ENCODE measurements at regions not wholly inside any gene's neighbourhood (a gene's known extent, or its start where the extent isn't known, plus 50 kb on each side); places are given as distances from the start of the nearest gene placed in this dataset.

GRCh38 chr4:89400287-89401035 lies 92.9 kb upstream of the GPRIN3 start:
- Histone ChIP-seq H3K79me2 (ENCODE audit: low read length) (no peaks in the 10 kb centered on the region), H2AFZ (ENCODE audit: low read length) (no peak overlapping the region), H3K36me3 (replicated peaks; ENCODE audit: insufficient read depth, low read length) (no peaks in the 10 kb centered on the region), H3K9me3 (replicated peaks; ENCODE audit: insufficient read depth, low read length) (no peaks in the 10 kb centered on the region), H3K27ac (ENCODE audit: low read length) (no peak overlapping the region), H3K4me2 (ENCODE audit: low read depth, low read length) (no peak overlapping the region), H3K4me3 (ENCODE audit: low read length) (no peak overlapping the region), H3F3A (ENCODE audit: insufficient read depth, low read length) (no peaks in the 10 kb centered on the region), H4K20me1 (ENCODE audit: insufficient read depth, low read length) (no peaks in the 10 kb centered on the region), H3K27me3 (replicated peaks; ENCODE audit: insufficient read depth, low read length) (no peaks in the 10 kb centered on the region), H3K9me2 (replicated peaks; ENCODE audit: insufficient read depth, low read length) (no peaks in the 10 kb centered on the region), H3K9ac (ENCODE audit: low read length) (no peak overlapping the region), H3K4me1 (ENCODE audit: low read length) (no peaks in the 10 kb centered on the region)
- no peak for DNase-seq
- no peak for TF ChIP-seq EZH2phosphoT487 (IDR thresholded peaks at IDR 0.05; ENCODE audit: low read length)
- TF ChIP-seq CTCF (IDR thresholded peaks at IDR 0.05; ENCODE audit: low read length): no peak
- TF ChIP-seq EZH2 (optimal IDR thresholded peaks at IDR 0.05; ENCODE audit: low read depth, low read length): no peak

GRCh38 chr4:89398644-89399043 lies 91.0 kb upstream of the GPRIN3 start:
- no peaks in the 10 kb centered on the region for H3K9me2 ChIP-seq (replicated peaks; ENCODE audit: insufficient read depth, low read length)
- no peaks in the 10 kb centered on the region for H4K20me1 ChIP-seq (ENCODE audit: insufficient read depth, low read length)
- H3K4me1 ChIP-seq (ENCODE audit: low read length): no peaks in the 10 kb centered on the region
- no peaks in the 10 kb centered on the region for H3K36me3 ChIP-seq (replicated peaks; ENCODE audit: insufficient read depth, low read length)
- no peaks in the 10 kb centered on the region for H3K79me2 ChIP-seq (ENCODE audit: low read length)
- no peaks in the 10 kb centered on the region for H3K27me3 ChIP-seq (replicated peaks; ENCODE audit: insufficient read depth, low read length)
- no peak overlapping the region for H3K4me2 ChIP-seq (ENCODE audit: low read depth, low read length)
- no peak overlapping the region for H2AFZ ChIP-seq (ENCODE audit: low read length)
- no peak overlapping the region for H3K4me3 ChIP-seq (ENCODE audit: low read length)
- DNase-seq: no peak
- TF ChIP-seq CTCF (IDR thresholded peaks at IDR 0.05; ENCODE audit: low read length) (no peak), EZH2 (optimal IDR thresholded peaks at IDR 0.05; ENCODE audit: low read depth, low read length) (no peak)
- H3F3A ChIP-seq (ENCODE audit: insufficient read depth, low read length): no peaks in the 10 kb centered on the region
- no peak overlapping the region for H3K27ac ChIP-seq (ENCODE audit: low read length)
- no peak overlapping the region for H3K9ac ChIP-seq (ENCODE audit: low read length)
- no peaks in the 10 kb centered on the region for H3K9me3 ChIP-seq (replicated peaks; ENCODE audit: insufficient read depth, low read length)

GRCh38 chr4:89398146-89398545 lies 90.5 kb upstream of the GPRIN3 start:
- no peaks in the 10 kb centered on the region for H3K4me1 ChIP-seq (ENCODE audit: low read length)

GRCh38 chr4:89397441-89397840 lies 89.8 kb upstream of the GPRIN3 start:
- TF ChIP-seq CTCF (IDR thresholded peaks at IDR 0.05; ENCODE audit: low read length) (no peak), EZH2 (optimal IDR thresholded peaks at IDR 0.05; ENCODE audit: low read depth, low read length) (no peak), EZH2phosphoT487 (IDR thresholded peaks at IDR 0.05; ENCODE audit: low read length) (no peak)
- H3K9ac ChIP-seq (ENCODE audit: low read length): no peak overlapping the region
- no peaks in the 10 kb centered on the region for H3F3A ChIP-seq (ENCODE audit: insufficient read depth, low read length)
- H3K4me1 ChIP-seq (ENCODE audit: low read length): no peaks in the 10 kb centered on the region
- H3K9me3 ChIP-seq (replicated peaks; ENCODE audit: insufficient read depth, low read length): no peaks in the 10 kb centered on the region
- no peaks in the 10 kb centered on the region for H4K20me1 ChIP-seq (ENCODE audit: insufficient read depth, low read length)
- no peaks in the 10 kb centered on the region for H3K36me3 ChIP-seq (replicated peaks; ENCODE audit: insufficient read depth, low read length)
- H3K4me2 ChIP-seq (ENCODE audit: low read depth, low read length): no peak overlapping the region
- no peaks in the 10 kb centered on the region for H3K27me3 ChIP-seq (replicated peaks; ENCODE audit: insufficient read depth, low read length)
- no peak overlapping the region for H3K27ac ChIP-seq (ENCODE audit: low read length)
- no peak for DNase-seq
- no peak overlapping the region for H2AFZ ChIP-seq (ENCODE audit: low read length)
- no peaks in the 10 kb centered on the region for H3K79me2 ChIP-seq (ENCODE audit: low read length)
- no peaks in the 10 kb centered on the region for H3K9me2 ChIP-seq (replicated peaks; ENCODE audit: insufficient read depth, low read length)
- H3K4me3 ChIP-seq (ENCODE audit: low read length): no peak overlapping the region

More at GRCh38 chr4:89398146-89398545, 90.5 kb upstream of the GPRIN3 start:
- H3F3A ChIP-seq (ENCODE audit: insufficient read depth, low read length): no peaks in the 10 kb centered on the region
- H2AFZ ChIP-seq (ENCODE audit: low read length): no peak overlapping the region
- H4K20me1 ChIP-seq (ENCODE audit: insufficient read depth, low read length): no peaks in the 10 kb centered on the region
- H3K9me3 ChIP-seq (replicated peaks; ENCODE audit: insufficient read depth, low read length): no peaks in the 10 kb centered on the region
- no peak overlapping the region for H3K9ac ChIP-seq (ENCODE audit: low read length)
- no peaks in the 10 kb centered on the region for H3K36me3 ChIP-seq (replicated peaks; ENCODE audit: insufficient read depth, low read length)
- no peaks in the 10 kb centered on the region for H3K9me2 ChIP-seq (replicated peaks; ENCODE audit: insufficient read depth, low read length)
- H3K27me3 ChIP-seq (replicated peaks; ENCODE audit: insufficient read depth, low read length): no peaks in the 10 kb centered on the region
- no peak overlapping the region for H3K4me3 ChIP-seq (ENCODE audit: low read length)
- no peak overlapping the region for H3K27ac ChIP-seq (ENCODE audit: low read length)
- no peak for TF ChIP-seq EZH2 (optimal IDR thresholded peaks at IDR 0.05; ENCODE audit: low read depth, low read length)
- no peak for TF ChIP-seq EZH2phosphoT487 (IDR thresholded peaks at IDR 0.05; ENCODE audit: low read length)
- no peak for DNase-seq
- no peaks in the 10 kb centered on the region for H3K79me2 ChIP-seq (ENCODE audit: low read length)
- H3K4me2 ChIP-seq (ENCODE audit: low read depth, low read length): no peak overlapping the region

Data from MM.1S (cell line).